Vagina (tissue), 2 donors: ENCODE measurements at regions not wholly inside any gene's neighbourhood (a gene's known extent, or its start where the extent isn't known, plus 50 kb on each side); places are given as distances from the start of the nearest gene placed in this dataset.

ENCODE experiments used
- DNase-seq, 2 donors: peaks; one replicate each; pipeline ENCODE4 v3.0.0-alpha.2; 2017; ENCODE audit errors: extremely low spot score in 2 of 2
- H3K27ac ChIP-seq: fragments of 200-600 bp; sonication (generic); one replicate; pipeline ENCODE4 v1.5.1; 2019
- H3K27me3 ChIP-seq: fragments of 200-600 bp; sonication (generic); one replicate; pipeline ENCODE4 v1.5.1; 2019
- H3K36me3 ChIP-seq, 2 donors: fragments of 200-600 bp; sonication (generic); one replicate each; pipeline ENCODE4 v1.5.1; 2017 to 2019
- H3K4me1 ChIP-seq: fragments of 200-600 bp; sonication (generic); one replicate; pipeline ENCODE4 v1.5.1; 2019
- H3K4me3 ChIP-seq, 2 donors: fragments of 200-600 bp; sonication (generic); 1 replicate in 1 of 2; 2 replicates in 1 of 2; pipeline ENCODE4 v1.5.1; 2016 to 2019
- H3K9me3 ChIP-seq: fragments of 200-600 bp; sonication (generic); one replicate; pipeline ENCODE4 v1.5.1; 2019
- CTCF ChIP-seq, 3 experiments: fragments of 450-650 bp in 2 of 3; fragments of 200-600 bp in 1 of 3; sonication (generic) in 1 of 3; IDR thresholded peaks; one replicate each; pipeline ENCODE4 v1.5.1; 2017 to 2019; ENCODE audit warnings: antibody characterized with exemption in 3 of 3, mild to moderate bottlenecking in 2 of 3, moderate library complexity in 2 of 3
- POLR2A ChIP-seq, 2 donors: fragments of 450-650 bp; IDR thresholded peaks; one replicate each; pipeline ENCODE4 v1.6.1; 2017; ENCODE audit warnings: antibody characterized with exemption in 2 of 2, mild to moderate bottlenecking in 2 of 2, moderate library complexity in 2 of 2
- POLR2AphosphoS5 ChIP-seq, 2 donors: sonication (generic); formaldehyde crosslinking; IDR thresholded peaks; one replicate each; pipeline ENCODE4 v1.9.0; 2017; ENCODE audit warnings: antibody characterized with exemption in 2 of 2, mild to moderate bottlenecking in 2 of 2, low read depth in 1 of 2; ENCODE audit not compliant: insufficient read depth in 1 of 2
- intact Hi-C: fragments of 100-400 bp; cut with DNase I; formaldehyde crosslinking; loops from one replicate; pipeline ENCODE4 v1.15.1; 2023

- Histone ChIP-seq H3K27ac (peak overlapping the region; percentile 86), H3K4me3 (no peak overlapping the region), H3K36me3 (no peaks in the 10 kb centered on the region), H3K9me3 (no peaks in the 10 kb centered on the region), H3K4me1 (peaks cover 42% of the 10 kb centered on the region), H3K27me3 (no peaks in the 10 kb centered on the region)
- DNase-seq = no peak
- intact Hi-C loops = no loop called here
- no peak for TF ChIP-seq POLR2AphosphoS5 (IDR thresholded peaks at IDR 0.05; ENCODE audit: insufficient read depth in 1 of 2, low read depth in 1 of 2)
- no peak for TF ChIP-seq POLR2A (IDR thresholded peaks at IDR 0.05)
- TF ChIP-seq CTCF (IDR thresholded peaks at IDR 0.05) = no peak
These were observed 158.8 kb upstream of the TBL1XR1 start for GRCh38 chr3:177356113-177356512.

- Histone ChIP-seq H3K27me3 (no peaks in the 10 kb centered on the region), H3K9me3 (no peaks in the 10 kb centered on the region), H3K4me3 (no peak overlapping the region), H3K4me1 (peaks cover 51% of the 10 kb centered on the region), H3K36me3 (no peaks in the 10 kb centered on the region), H3K27ac (peak overlapping the region; percentile 86)
- intact Hi-C loops = no loop called here
- no peak for DNase-seq
- no peak for TF ChIP-seq POLR2A (IDR thresholded peaks at IDR 0.05)
These were observed 159.7 kb upstream of the TBL1XR1 start for GRCh38 chr3:177356952-177357351.

GRCh38 chr3:177357352-177358090, 160.2 kb upstream of the TBL1XR1 start:
- no peak for DNase-seq

GRCh38 chr3:177358091-177358976, 161.1 kb upstream of the TBL1XR1 start:
- Histone ChIP-seq H3K27me3 (no peaks in the 10 kb centered on the region), H3K4me3 (peak overlapping the region; percentile 8 to 34), H3K27ac (peak overlapping the region; percentile 86), H3K9me3 (no peaks in the 10 kb centered on the region), H3K4me1 (peaks cover 61% of the 10 kb centered on the region), H3K36me3 (no peaks in the 10 kb centered on the region)
- intact Hi-C loops = no loop called here
- DNase-seq = peak in 1 of 2 donors; percentile 94
- TF ChIP-seq POLR2AphosphoS5 (IDR thresholded peaks at IDR 0.05; ENCODE audit: insufficient read depth in 1 of 2, low read depth in 1 of 2) (no peak), CTCF (IDR thresholded peaks at IDR 0.05) (no peak), POLR2A (IDR thresholded peaks at IDR 0.05) (no peak)

More at GRCh38 chr3:177357352-177358090, 160.2 kb upstream of the TBL1XR1 start:
- H3K27me3 ChIP-seq = no peaks in the 10 kb centered on the region
- intact Hi-C loops = no loop called here
- H3K4me1 ChIP-seq = peaks cover 57% of the 10 kb centered on the region
- no peaks in the 10 kb centered on the region for H3K36me3 ChIP-seq
- H3K4me3 ChIP-seq = peak overlapping the region; percentile 8 to 25
- no peaks in the 10 kb centered on the region for H3K9me3 ChIP-seq
- no peak for TF ChIP-seq CTCF (IDR thresholded peaks at IDR 0.05)
- TF ChIP-seq POLR2AphosphoS5 (IDR thresholded peaks at IDR 0.05; ENCODE audit: insufficient read depth in 1 of 2, low read depth in 1 of 2) = peak in 1 of 2 donors; percentile 80
- H3K27ac ChIP-seq = peak overlapping the region; percentile 86

GRCh38 chr3:177358977-177359592, 161.8 kb upstream of the TBL1XR1 start:
- no peaks in the 10 kb centered on the region for H3K27me3 ChIP-seq
- peak overlapping the region; percentile 23 to 34 for H3K4me3 ChIP-seq
- no peak for DNase-seq
- no peaks in the 10 kb centered on the region for H3K36me3 ChIP-seq
- intact Hi-C loops = no loop called here
- peak in 1 of 2 donors; percentile 36 for TF ChIP-seq POLR2AphosphoS5 (IDR thresholded peaks at IDR 0.05; ENCODE audit: insufficient read depth in 1 of 2, low read depth in 1 of 2)
- no peak for TF ChIP-seq CTCF (IDR thresholded peaks at IDR 0.05)
- H3K27ac ChIP-seq = peak overlapping the region; percentile 86
- H3K9me3 ChIP-seq = no peaks in the 10 kb centered on the region
- peaks cover 61% of the 10 kb centered on the region for H3K4me1 ChIP-seq
